ENCODE measurements at regions not wholly inside any gene's neighbourhood (a gene's known extent, or its start where the extent isn't known, plus 50 kb on each side); places are given as distances from the start of the nearest gene placed in this dataset.

- TF ChIP-seq CTCF (IDR thresholded peaks at IDR 0.05; ENCODE audit: borderline replicate concordance, extremely low read depth, low read length, poor library complexity, severe bottlenecking) = no peak
- no peak for TF ChIP-seq EZH2 (IDR thresholded peaks at IDR 0.05; ENCODE audit: borderline replicate concordance, low read depth, low read length, severe bottlenecking)
Measured at GRCh38 chr5:23260621-23261020, 246.8 kb upstream of the PRDM9 start.

Measured in DND-41 (cell line).